Esophagus muscularis mucosa (tissue), 4 donors: ENCODE measurements at regions not wholly inside any gene's neighbourhood (a gene's known extent, or its start where the extent isn't known, plus 50 kb on each side); places are given as distances from the start of the nearest gene placed in this dataset.

Source experiments
- EP300 ChIP-seq: sonication (generic); formaldehyde crosslinking; IDR thresholded peaks from one replicate; pipeline ENCODE4 v1.6.1; 2017; ENCODE audit warnings: antibody characterized with exemption
- POLR2A ChIP-seq: fragments of 450-650 bp; IDR thresholded peaks from one replicate; pipeline ENCODE4 v1.6.1; 2017; ENCODE audit warnings: antibody characterized with exemption, moderate library complexity, mild to moderate bottlenecking, low read depth
- TF ChIP-seq, protein P1 (sequence below), 3 experiments: fragments of 200-600 bp in 2 of 3; fragments of 450-650 bp in 1 of 3; sonication (generic) in 2 of 3; IDR thresholded peaks; one replicate each; pipeline ENCODE4 v1.5.1; 2017 to 2019; ENCODE audit warnings: antibody characterized with exemption in 3 of 3, mild to moderate bottlenecking in 2 of 3, moderate library complexity in 1 of 3

DNA sequence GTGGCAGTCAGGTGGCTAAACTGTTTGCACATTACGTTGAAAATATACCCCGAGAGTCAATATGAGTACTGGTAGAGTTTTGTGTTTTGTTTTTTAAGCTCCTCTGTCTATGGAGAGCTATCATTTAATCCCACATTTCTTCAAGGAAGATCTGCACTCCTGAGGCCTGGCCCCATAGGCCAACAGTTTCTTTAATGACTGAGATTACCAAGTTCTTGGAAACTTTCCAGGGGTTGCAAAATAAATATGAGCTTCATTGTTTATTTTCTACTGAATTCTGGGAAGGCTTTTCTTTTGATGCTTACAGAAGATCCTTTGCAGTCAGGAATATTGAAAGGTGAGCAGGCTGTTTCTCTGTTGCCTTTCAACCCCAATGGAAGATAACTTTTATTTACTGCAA is 452.0 kb downstream of the JRKL start:
- TF ChIP-seq, protein P1, sequence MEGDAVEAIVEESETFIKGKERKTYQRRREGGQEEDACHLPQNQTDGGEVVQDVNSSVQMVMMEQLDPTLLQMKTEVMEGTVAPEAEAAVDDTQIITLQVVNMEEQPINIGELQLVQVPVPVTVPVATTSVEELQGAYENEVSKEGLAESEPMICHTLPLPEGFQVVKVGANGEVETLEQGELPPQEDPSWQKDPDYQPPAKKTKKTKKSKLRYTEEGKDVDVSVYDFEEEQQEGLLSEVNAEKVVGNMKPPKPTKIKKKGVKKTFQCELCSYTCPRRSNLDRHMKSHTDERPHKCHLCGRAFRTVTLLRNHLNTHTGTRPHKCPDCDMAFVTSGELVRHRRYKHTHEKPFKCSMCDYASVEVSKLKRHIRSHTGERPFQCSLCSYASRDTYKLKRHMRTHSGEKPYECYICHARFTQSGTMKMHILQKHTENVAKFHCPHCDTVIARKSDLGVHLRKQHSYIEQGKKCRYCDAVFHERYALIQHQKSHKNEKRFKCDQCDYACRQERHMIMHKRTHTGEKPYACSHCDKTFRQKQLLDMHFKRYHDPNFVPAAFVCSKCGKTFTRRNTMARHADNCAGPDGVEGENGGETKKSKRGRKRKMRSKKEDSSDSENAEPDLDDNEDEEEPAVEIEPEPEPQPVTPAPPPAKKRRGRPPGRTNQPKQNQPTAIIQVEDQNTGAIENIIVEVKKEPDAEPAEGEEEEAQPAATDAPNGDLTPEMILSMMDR (IDR thresholded peaks at IDR 0.05) = no peak
- TF ChIP-seq EP300 (no peak), POLR2A (no peak)
